ENCODE measurements at regions not wholly inside any gene's neighbourhood (a gene's known extent, or its start where the extent isn't known, plus 50 kb on each side); places are given as distances from the start of the nearest gene placed in this dataset.

- TF ChIP-seq, protein P1, sequence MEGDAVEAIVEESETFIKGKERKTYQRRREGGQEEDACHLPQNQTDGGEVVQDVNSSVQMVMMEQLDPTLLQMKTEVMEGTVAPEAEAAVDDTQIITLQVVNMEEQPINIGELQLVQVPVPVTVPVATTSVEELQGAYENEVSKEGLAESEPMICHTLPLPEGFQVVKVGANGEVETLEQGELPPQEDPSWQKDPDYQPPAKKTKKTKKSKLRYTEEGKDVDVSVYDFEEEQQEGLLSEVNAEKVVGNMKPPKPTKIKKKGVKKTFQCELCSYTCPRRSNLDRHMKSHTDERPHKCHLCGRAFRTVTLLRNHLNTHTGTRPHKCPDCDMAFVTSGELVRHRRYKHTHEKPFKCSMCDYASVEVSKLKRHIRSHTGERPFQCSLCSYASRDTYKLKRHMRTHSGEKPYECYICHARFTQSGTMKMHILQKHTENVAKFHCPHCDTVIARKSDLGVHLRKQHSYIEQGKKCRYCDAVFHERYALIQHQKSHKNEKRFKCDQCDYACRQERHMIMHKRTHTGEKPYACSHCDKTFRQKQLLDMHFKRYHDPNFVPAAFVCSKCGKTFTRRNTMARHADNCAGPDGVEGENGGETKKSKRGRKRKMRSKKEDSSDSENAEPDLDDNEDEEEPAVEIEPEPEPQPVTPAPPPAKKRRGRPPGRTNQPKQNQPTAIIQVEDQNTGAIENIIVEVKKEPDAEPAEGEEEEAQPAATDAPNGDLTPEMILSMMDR (IDR thresholded peaks at IDR 0.05; ENCODE audit: extremely low read depth, low read depth, low read length), result no peak
- peaks cover 20% of the 10 kb centered on the region for H3K79me2 ChIP-seq (ENCODE audit: insufficient read depth, low read length)
- peaks cover 44% of the 10 kb centered on the region for H3K4me1 ChIP-seq (ENCODE audit: insufficient read depth, low read length)
- no peaks in the 10 kb centered on the region for H3K27me3 ChIP-seq (ENCODE audit: insufficient read depth, low read length)
- H4K20me1 ChIP-seq (ENCODE audit: insufficient read depth, low read length), result no peaks in the 10 kb centered on the region
- no peak overlapping the region for H2AFZ ChIP-seq (ENCODE audit: low read length)
- H3K4me3 ChIP-seq (ENCODE audit: insufficient read depth, low read length), result no peak overlapping the region
- H3K4me2 ChIP-seq (ENCODE audit: insufficient read depth, low read length), result no peak overlapping the region
- H3K9me3 ChIP-seq (ENCODE audit: low read depth, low read length), result no peaks in the 10 kb centered on the region
- no peak overlapping the region for H3K27ac ChIP-seq (ENCODE audit: low read depth, low read length)
- H3K36me3 ChIP-seq (ENCODE audit: insufficient read depth, low read length), result no peaks in the 10 kb centered on the region
- DNase-seq (ENCODE audit: insufficient read length, low spot score, missing footprints), result no peak
These were observed 153.5 kb upstream of the DMRT1 start for GRCh38 chr9:687994-688393.

GRCh38 chr9:690517-691111, 150.9 kb upstream of the DMRT1 start:
- Histone ChIP-seq H3K36me3 (ENCODE audit: insufficient read depth, low read length) (no peaks in the 10 kb centered on the region), H3K4me1 (ENCODE audit: insufficient read depth, low read length) (peaks cover 48% of the 10 kb centered on the region), H3K27ac (ENCODE audit: low read depth, low read length) (no peak overlapping the region), H4K20me1 (ENCODE audit: insufficient read depth, low read length) (no peaks in the 10 kb centered on the region), H3K27me3 (ENCODE audit: insufficient read depth, low read length) (no peaks in the 10 kb centered on the region), H3K79me2 (ENCODE audit: insufficient read depth, low read length) (peaks cover 23% of the 10 kb centered on the region), H3K4me3 (ENCODE audit: insufficient read depth, low read length) (no peak overlapping the region), H3K4me2 (ENCODE audit: insufficient read depth, low read length) (no peak overlapping the region), H3K9me3 (ENCODE audit: low read depth, low read length) (no peaks in the 10 kb centered on the region), H2AFZ (ENCODE audit: low read length) (no peak overlapping the region)
- no peak for DNase-seq (ENCODE audit: insufficient read length, low spot score, missing footprints)
- TF ChIP-seq, protein P1 (IDR thresholded peaks at IDR 0.05; ENCODE audit: extremely low read depth, low read depth, low read length), result no peak

DNA sequence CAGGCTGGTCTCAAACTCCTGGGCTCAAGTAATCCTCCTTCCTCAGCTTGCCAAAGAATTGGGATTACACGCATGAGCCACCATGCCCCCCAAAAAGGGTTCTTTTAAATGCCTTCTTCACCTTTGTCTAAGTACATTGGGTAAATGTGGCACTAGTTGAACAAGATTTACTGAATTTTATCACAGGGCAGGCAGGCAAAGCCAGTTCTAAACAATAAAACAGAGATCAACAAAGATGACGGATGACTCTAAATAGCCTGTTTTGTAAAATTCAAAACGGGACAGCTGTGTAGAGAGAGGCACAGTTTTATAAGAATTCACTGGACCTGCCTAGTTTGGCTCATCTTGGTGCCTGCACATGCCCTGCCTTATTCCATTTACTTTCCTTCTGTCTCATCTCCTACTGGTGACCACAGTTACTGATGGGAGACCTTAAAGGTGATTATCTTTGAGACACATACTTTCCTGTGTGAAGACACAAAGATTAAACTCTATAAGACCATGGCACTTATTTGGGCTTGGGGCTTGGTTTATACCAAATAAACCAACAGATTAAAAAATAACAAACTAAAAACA, 149.6 kb upstream of the DMRT1 start:
- DNase-seq (ENCODE audit: insufficient read length, low spot score, missing footprints), result no peak
- Histone ChIP-seq H2AFZ (ENCODE audit: low read length) (no peak overlapping the region), H3K4me1 (ENCODE audit: insufficient read depth, low read length) (peaks cover 47% of the 10 kb centered on the region), H3K4me3 (ENCODE audit: insufficient read depth, low read length) (no peak overlapping the region), H4K20me1 (ENCODE audit: insufficient read depth, low read length) (no peaks in the 10 kb centered on the region), H3K9me3 (ENCODE audit: low read depth, low read length) (no peaks in the 10 kb centered on the region), H3K27ac (ENCODE audit: low read depth, low read length) (peak overlapping the region; percentile 96), H3K4me2 (ENCODE audit: insufficient read depth, low read length) (no peak overlapping the region), H3K27me3 (ENCODE audit: insufficient read depth, low read length) (no peaks in the 10 kb centered on the region), H3K79me2 (ENCODE audit: insufficient read depth, low read length) (peaks cover 29% of the 10 kb centered on the region), H3K36me3 (ENCODE audit: insufficient read depth, low read length) (no peaks in the 10 kb centered on the region)
- TF ChIP-seq, protein P1 (IDR thresholded peaks at IDR 0.05; ENCODE audit: extremely low read depth, low read depth, low read length), result no peak

DNA sequence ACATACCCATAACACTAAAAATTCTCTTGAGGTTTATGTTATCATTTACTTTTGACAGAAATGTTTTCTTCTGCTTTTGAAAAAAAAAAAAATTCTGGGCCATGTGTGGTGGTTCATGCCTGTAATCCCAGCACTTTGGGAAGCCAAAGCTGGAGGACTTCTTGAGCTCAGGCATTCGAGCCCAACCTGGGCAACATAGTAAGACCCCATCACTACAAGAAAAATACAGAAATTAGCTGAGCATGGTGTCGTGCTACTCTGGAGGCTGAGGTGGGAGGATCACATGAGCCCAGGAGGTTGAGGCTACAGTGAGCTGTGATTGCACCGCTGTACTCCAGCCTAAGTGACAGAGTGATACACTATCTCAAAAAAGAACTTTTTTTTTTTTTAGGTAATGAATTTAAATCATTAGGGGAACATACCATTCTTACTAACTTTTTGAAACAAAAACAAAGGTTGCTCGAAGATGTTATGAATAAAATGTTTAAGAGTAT, 148.8 kb upstream of the DMRT1 start:
- peak overlapping the region; percentile 69 for H2AFZ ChIP-seq (ENCODE audit: low read length)
- H3K79me2 ChIP-seq (ENCODE audit: insufficient read depth, low read length), result peaks cover 33% of the 10 kb centered on the region
- H3K4me3 ChIP-seq (ENCODE audit: insufficient read depth, low read length), result peak overlapping the region; percentile 55
- no peaks in the 10 kb centered on the region for H3K9me3 ChIP-seq (ENCODE audit: low read depth, low read length)
- H3K27ac ChIP-seq (ENCODE audit: low read depth, low read length), result peak overlapping the region; percentile 96
- no peak for DNase-seq (ENCODE audit: insufficient read length, low spot score, missing footprints)
- H4K20me1 ChIP-seq (ENCODE audit: insufficient read depth, low read length), result no peaks in the 10 kb centered on the region
- H3K36me3 ChIP-seq (ENCODE audit: insufficient read depth, low read length), result no peaks in the 10 kb centered on the region
- peak overlapping the region; percentile 74 for H3K4me2 ChIP-seq (ENCODE audit: insufficient read depth, low read length)
- H3K4me1 ChIP-seq (ENCODE audit: insufficient read depth, low read length), result peaks cover 47% of the 10 kb centered on the region
- no peaks in the 10 kb centered on the region for H3K27me3 ChIP-seq (ENCODE audit: insufficient read depth, low read length)
- TF ChIP-seq, protein P1 (IDR thresholded peaks at IDR 0.05; ENCODE audit: extremely low read depth, low read depth, low read length), result no peak
